ENCODE measurements at regions not wholly inside any gene's neighbourhood (a gene's known extent, or its start where the extent isn't known, plus 50 kb on each side); places are given as distances from the start of the nearest gene placed in this dataset.

DNA sequence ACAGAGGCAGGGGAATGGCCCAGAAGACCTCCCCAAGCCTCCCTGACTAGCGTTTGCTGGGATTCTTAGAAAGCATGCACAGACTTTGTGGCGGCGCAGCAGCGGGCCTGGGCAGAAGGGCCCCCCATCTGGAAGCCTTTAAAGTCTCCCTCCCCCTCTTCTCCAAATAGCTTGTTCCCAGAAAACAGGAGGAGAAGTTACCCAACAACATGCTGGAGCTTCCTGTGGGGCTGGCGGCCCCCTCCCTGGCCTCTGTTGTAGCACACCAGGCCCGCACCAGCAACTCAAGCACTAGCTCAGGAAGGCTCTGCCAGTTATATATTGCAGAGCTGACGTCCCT is 334.8 kb downstream of the DYSF start:
- no peak for DNase-seq

DNA sequence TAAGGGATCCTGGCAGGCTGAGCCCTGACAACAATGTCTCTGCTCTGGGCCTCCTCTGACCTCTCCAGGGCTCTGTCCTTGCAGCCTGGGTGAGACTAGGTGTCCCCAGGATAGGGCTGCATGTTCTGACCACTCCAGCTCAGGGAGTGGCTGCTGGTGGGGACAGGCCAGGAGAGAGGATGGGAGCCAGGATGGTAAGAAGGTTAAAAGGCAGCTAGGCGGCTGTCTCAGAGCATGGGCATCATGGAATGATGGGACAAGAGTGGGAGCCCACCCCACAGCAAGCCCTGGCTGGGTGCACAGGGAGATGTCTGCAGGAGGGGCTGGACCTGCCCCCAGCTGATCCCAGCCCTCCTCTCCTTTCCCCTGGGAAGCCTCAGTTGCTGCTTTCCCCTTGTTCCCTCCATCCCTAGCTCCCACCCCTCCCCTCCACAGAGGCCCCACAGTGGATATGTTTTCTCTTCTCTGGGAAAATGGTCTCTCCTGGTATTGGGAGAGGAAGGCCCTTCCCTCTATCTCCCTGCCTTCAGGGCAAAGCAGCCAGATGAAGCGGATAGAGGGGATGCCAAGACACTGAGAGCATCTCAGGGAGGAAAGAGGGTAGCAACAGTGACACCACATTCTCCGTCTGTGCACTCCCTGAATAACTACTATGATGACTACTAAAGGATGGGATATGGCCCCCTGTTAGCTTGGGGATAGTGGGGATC is 334.3 kb downstream of the DYSF start:
- no peak for DNase-seq

DNA sequence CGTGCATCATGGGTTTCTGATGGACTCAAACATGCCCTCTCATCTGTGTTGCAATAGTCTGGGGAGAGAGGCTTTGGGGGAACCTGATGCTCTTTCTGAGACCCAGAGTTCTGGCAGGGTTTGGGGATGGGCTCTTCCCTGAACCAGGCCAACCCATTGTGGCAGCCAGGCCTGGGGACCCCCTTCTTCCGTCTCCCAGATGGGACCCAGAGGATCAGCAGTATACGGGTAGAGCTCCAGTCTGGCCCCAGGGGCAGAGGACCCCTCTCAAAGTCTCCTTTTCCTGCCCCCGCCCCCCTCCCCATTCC is 333.7 kb downstream of the DYSF start:
- no peak for DNase-seq

DNA sequence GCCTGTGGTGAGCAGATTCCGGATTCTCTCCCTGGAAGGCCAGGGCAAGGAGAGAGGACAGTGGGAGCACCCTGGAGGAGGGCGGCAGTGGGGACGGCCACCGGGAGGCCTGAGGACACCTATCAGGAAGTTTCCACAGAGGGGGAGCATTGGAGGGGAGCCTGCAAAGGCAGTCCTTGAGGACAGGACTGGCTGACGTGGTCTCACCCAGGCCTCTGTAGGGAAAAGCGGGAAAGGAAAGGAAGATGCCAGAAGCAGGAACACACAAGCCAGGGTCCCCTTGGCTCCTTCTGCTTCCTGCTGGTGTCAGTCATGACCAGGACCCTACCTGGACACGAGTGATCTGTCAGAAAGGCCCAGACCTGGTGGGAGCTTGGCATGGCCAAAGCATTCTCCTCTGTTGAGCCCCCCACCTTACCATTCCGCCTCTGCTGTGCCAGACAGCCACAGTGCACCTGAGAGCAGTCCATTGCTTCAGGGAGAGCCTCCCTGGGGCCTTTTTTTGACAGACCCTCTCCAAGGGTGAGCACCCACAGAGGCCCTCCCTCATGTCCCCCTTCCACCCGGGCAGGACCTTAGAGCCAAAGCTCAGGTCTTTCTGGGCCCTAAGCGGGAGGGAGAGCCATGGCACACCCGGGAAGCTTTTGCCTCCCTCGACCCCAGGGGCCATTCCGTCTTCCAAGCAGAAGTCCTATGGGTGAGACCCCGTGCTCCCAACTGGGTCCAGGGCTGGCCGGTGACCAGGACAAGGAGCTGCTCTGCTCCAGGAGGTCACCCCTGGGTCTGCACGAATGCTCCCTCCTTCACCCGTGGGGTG is 333.1 kb downstream of the DYSF start:
- DNase-seq: no peak

DNA sequence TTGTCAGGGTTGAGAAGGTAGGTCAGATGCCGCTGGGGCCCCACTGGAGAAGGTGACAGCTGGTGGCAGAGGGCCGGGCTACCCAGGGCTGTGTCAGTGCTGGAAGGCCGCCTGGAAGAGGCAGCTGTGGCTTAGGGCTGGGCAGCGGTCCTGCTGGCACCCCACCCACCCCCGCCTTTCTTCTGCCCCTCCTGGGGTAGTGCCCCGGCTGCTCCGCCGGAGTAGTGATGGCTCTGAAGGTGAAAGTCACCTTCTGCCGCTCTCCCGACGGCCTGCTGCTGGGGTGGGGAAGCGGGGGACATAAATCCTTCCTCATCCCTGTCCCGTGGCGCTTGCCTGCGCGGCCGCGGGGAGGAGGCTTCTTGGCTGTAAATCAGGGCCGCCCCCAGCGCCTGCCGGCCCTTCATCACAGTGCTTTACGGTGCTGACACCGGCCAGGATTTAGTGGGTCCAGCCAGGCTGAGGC is 332.2 kb downstream of the DYSF start:
- DNase-seq: no peak

DNA sequence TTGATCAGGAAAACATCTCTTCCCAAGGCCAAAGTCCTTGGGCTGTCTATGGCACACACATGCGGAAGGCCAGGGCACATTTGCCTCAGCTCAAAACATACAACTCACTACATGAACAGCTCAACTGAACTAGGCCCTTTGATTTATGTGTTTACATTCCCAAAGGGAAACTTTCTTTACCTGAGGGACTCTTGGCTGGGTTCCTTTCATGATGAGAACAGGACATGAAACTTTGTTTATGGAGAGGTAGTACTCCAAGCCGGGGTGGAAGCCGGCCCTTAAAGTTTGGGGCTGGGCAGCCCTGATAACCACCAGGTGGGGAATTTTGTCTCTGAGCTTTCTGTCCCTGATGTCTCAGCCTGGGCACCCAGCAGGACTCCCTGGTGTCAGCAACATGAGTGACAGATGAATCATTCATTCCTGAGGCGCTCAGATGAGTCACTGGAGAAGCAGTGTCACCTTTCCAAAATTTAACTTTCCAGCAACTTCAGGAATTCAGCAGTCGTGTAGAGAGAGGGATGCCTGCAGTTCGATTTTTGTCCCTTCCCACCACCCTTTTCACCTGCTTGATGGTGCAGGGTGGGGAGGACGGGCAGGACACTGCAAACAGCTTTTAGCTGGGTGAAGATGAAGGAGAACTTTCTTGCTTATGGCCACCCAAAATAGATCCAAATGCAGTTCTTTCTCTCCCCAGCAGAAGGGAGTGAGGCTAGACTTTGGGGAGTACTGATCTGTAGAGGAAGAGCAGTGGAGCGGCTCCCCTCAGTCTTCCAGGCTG is 331.6 kb downstream of the DYSF start:
- no peak for DNase-seq

DNA sequence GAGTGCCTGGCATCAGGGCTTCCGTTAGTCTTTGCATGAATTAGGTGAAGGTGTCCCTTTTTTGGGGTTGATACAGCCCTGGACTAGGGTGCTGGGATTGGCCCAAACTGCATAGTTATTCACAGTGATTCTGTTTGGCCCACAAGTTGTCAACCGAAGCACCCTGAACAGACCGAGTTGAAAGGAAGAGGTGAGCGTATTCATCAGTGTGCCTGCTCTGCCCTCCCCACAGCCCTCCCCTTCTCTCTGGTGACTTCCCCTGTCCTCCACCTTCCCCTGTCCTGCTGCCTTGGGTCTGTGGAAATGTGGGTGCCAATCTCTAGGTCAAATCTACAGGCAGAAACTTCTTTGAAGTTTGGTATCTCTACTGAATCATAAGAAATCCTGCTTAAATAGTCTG is 330.5 kb downstream of the DYSF start:
- no peak for DNase-seq

DNA sequence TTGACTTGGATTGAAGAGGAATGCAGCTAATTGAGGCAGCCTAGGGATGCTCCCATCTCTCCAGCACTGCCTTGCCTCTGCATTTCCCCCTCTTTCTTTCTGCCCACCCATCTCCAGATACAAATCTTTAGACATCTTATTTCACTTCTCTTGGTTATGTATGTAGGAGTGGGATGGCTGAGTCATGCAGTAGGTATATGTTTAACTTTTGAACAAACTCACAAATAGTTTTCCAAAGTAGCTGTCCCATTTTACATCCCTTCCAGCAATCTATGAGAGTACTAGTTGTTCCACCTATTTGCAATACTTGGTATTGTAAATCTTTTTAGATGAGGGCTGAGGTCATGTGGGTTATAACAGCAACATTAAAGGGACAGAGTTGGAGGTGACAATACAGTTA is 329.9 kb downstream of the DYSF start:
- no peak for DNase-seq

DNA sequence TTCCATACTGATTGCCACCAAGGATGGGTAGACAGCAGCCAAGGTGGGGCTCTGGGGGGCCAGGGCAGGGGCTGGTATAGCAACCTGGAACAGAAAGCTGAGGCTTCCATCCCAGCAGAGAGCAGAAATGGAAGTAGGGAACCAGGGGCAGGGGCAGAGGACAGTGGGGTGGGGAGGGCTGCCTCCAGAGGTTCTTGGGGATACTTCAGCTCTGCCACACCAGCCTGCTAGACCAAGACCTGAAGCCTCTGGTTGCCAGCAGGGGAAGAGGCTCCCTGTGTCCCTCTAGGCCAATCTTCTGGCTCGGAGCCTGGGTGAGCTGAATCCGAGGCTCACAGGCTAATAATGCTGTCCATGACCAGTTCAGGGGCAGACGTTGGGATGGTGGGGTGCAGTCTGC is 329.0 kb downstream of the DYSF start:
- DNase-seq: no peak

DNA sequence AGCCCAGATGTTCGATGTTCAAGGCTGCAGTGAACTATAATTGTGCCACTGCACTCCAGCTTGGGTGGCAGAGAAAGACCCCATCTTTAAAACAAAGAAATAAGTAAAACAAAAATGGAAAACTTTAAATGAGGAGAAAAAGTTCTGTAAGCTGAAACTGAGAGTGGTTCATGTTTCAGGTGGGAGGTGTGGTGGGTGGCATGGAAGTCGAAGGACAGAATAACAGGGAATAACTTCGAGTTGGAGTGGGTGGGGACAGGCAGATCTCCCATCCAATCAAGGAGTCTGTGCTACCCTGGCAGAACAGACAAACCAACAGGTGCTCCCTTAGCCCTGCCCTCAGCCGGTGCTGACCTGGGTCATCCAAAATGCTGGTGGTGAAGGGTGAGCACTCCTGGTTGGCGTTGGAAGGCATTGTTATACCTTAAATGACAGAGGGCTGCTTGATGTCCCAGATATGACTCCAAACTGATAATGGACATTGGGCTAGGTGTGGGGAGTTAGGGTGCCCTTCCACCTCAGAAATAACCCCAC is 328.4 kb downstream of the DYSF start:
- DNase-seq: no peak

DNA sequence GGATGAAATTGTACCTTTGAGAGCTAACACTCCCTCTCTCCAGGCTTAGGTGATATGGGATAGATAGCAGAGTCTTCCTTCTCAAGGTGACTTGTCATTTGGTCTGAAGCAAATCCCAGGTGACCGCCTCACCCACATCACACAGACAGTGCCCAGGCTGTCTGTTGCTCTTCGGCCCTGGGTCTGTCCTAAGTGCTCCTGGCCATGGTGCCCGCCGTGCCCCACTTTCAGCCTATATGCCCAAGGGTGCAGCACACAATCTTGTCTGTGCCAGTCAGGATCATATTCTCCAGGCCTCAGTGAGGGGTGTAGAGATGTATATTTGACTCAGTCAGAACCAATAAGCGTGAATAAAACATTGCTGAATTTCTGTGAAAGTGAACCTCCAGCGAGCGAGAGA is 326.8 kb downstream of the DYSF start:
- no peak for DNase-seq

DNA sequence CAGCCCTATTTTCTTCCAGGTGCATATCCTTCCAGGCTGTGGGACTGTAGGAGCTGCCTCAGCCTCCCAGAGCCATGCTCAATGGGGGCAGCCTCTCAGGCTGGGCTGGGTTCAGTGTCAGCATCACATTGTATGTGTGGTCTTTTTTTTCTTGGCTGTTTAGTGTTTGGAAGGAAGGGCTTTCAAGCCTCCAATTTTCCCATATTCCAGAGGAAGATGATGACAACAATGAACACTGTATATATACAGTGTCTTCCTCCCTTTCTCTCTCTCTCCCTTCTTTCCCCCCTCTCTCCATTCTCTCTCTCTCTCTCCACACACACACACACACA is 326.4 kb downstream of the DYSF start:
- DNase-seq: no peak

DNA sequence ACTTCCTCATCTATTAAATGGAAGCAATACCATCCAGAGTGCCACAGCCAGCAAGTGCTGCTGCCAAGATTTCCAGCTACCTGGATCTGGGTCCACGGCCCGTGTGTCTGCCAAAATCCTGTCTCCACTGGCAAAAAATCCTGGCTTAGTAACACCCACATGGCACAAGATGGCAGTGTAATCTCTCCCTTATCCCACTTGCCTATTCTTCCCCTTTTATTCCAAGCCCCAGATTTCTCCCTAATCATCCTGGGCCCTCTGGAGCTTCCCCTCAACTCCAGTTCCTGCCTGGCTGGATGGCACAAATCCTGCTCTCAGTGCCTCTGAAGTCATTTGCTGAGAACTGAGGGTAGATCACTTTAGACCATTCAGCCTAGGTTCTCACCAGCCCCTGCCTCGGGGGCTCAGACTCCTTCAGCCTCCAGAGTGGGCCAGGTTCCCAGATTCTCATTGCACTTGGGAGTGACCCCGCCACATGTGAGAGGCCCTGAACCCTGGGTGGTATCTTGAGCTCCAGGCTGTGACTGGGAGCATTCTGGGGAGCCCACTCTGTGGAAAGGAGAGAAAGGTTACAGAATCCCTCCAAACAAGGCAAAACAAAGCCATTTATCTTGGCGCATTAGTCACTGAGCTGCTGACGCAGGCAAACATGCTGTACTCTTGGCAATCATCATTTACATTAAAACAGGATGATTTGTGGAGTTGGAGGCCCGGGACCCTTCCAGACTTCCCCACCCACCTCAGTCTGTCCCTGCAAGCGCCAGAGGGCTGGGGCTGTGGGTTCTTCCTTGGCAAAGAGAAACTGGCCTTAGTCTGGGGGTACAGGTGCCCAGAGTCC is 325.8 kb downstream of the DYSF start:
- no peak for DNase-seq

DNA sequence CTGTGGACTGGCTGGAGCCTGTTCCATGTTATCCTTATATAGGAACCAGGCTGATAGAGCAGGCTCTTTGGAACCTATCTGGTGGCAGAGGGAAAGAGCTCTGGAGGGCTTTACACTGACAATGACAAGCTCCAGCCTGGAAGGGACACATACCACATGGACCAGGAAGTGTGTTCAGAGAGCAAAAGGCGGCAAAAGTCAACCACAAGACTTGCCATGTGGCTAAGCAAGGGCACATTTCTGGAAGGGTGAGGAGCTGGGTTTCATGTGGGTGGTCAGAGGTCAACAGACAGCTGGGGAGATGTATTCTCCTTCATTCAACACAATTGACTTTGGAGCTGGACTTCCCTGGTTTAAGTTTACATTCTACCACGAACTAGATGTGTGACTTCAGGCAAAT is 325.2 kb downstream of the DYSF start:
- DNase-seq: no peak

DNA sequence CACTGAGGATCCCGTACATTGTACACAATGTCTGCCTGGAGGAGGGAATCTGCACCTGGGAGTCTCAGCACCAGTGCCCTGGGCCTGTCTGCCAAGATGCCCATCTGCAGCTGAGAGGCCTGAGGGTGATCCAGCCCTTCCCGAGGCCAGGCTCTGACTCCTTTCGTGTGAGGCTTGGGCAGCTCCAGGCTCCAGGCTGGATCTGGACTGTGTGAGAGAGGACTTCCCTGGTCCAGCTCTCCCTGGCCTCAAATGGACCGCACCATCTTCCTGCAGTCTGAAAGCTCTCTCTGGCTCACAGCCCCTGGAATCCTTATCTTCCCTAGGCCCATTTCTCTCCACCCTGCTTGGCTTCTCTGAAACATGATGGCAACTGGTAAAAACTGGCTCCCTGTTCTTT is 324.6 kb downstream of the DYSF start:
- DNase-seq: no peak

DNA sequence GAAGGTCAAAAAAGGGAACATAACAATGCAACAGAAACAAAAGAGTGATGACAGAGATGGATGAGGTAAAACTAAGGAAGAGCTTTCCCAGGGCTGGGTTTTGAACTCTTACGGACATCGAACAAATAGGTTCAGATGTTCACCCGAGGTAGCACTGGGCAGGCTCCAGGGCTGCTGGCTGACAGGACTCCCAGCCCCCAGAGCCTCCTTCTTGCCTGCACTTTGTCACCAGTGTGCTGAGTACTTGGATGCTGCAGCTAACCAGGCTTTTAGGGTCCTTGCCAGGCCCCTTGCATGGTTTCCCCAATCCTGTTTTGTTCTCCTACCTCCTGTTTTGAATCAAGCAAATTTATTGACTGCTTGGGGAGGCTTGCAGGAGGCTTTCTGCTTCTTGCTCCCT is 322.9 kb downstream of the DYSF start:
- DNase-seq: no peak

DNA sequence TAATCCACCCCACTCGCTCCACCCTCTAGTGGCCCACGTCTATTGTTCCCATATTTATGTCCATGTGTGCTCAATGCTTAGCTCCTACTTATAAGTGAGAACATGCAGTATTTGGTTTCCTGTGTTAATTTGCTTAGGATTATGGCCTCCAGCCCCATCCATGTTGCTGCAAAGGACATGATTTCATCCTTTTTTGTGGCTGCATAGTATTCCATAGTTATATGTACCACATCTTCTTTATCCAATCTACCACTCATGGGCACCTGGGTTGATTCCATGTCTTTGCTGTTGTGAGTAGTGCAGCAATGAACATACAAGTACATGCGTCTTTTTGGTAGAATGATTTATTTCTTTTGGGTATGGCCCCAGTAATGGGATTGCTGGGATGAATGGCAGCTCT is 319.9 kb downstream of the DYSF start:
- DNase-seq: no peak

DNA sequence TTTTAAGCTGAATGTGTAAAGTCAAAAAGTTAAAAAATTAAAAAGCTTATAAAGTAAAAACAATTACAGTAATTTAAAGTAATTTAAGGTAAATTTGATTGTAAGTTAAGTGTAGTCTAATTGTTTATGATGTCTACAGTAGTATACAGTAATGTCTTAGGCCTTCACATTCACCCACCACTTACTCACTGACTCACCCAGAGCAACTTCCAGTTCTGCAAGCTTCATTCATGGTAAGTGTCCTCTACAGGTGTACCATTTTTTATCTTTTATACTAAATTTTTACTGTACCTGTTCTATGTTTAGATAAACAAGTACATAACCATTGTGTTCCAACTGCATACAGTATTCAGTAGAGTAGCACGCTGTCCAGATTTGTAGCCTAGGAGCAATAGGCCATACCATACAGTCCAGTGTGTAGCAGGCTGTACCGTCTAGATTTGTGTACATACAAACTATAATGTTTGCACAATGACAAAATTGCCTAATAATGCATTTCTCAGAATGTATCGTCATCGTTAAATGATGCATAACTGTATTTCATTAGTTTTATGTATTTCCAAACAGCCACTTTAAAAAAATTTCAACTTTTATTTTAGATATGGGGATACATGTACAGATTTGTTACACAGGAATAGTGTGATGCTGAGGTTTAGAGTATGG is 319.3 kb downstream of the DYSF start:
- no peak for DNase-seq

DNA sequence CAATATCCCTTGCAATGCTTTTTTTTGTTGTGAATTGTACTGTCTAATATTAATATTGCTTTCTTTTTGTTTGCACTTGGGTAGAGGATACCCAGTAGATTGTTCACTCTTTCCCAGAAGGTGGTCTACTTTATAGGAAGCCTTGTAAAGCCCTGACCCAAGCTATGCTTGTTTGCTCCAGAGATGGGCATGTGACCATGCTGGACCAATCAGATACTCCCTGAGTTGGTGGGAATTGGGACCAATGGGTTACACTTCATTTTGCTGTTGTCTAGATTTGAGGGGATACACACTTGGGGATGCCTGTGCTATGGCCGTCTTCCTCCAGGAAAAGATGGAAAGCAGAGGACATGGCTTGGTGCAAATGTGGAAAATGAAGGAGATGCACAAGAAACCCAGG is 314.3 kb downstream of the DYSF start:
- no peak for DNase-seq

DNA sequence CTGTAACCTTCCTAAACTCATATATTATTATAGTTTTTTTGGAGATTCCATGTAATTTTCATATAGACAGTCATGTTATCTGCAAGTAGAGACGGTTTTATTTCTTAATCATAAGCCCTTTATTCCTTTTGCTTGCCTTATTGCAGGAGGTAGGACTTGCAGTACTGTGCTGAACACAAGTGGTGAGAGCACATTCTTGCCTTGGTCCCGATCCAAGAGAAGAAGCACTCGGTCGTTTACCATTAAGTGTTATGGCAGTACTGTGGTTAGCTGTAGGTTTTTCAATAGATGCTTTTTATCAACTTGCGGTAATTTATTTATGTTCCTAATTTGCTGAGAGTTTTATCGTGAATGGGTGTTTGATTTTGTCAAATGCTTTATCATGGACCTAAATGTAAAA is 305.7 kb downstream of the DYSF start:
- DNase-seq: no peak

DNA sequence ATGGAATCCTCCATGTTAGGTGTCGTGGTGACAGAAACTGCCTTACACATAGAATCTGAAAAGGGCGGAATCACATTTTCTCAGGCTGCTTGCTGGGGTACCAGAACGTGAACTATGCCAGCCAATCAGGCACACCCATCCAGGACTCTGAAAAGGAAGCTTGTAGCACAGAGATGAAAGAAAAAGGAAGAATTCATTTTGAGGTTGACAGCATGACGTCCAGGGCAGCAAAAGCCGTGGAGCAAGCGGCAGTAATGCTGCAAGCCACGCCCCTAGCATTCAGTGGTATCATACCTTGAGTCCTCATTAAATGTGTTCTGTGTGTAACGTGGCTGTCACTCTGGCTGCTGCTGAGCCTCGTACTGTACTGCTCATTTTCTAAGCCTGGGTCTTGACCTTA is 304.0 kb downstream of the DYSF start:
- DNase-seq: no peak

DNA sequence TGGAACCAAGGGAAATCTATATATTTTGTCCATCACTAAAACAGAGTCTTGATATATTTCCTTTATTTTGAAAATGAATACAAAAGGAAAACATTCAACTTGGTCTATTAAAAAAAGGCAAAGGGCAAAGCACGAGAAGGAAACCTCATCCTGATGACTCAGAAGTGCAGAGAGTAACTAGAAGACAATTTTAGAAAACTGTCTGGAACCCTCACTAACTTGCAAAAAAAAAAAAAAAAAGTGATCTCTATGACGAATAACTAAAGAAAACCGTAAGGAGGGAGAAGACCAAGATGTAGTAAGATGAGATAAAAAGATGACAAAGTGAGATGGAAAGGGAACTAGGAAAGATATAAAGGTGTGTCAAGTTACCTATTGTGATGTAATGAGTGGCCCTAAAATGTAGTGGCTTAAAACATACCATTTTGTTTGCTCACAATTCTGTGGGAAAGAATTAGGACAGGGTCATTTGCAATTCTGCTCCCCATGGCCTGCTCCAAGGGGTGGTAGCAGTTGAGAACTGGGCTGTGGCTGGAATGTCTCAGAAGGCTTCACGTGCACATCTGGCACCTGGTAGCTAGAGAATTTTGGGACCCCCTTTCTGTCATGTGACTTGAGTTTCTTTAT is 303.0 kb downstream of the DYSF start:
- no peak for DNase-seq
